NCI-H1105 (cell line): ENCODE measurements at regions not wholly inside any gene's neighbourhood (a gene's known extent, or its start where the extent isn't known, plus 50 kb on each side); places are given as distances from the start of the nearest gene placed in this dataset.
"Not testable (repeated sequence)": the region's sequence is repeated elsewhere in the genome, so short reads cannot be mapped to it uniquely, and the experiment has no call there.

ENCODE experiments used
- DNase-seq: peaks from one replicate; lab custom pipeline; 2025; lab: John Stamatoyannopoulos, UW

DNA sequence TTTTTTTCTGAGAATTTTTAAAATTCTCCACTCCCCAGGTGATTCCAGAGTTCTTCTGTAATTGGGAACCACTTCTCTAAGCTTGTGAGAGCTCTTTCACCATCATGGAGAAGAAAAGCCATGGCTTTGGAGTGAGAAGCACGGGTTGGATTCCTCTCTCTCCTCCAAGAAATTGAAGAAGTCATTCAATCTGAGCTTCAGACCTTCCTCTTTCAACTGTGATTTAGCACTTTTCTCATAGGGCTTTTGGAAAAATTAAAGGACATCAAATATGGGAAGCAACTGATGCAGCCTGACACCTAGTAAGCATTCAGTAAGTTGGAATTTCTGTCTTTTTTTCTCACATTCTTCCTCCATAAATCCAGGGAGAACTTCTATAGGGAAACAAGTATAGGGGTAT, 580.4 kb upstream of the KLF4 start:
- DNase-seq, result no peak

DNA sequence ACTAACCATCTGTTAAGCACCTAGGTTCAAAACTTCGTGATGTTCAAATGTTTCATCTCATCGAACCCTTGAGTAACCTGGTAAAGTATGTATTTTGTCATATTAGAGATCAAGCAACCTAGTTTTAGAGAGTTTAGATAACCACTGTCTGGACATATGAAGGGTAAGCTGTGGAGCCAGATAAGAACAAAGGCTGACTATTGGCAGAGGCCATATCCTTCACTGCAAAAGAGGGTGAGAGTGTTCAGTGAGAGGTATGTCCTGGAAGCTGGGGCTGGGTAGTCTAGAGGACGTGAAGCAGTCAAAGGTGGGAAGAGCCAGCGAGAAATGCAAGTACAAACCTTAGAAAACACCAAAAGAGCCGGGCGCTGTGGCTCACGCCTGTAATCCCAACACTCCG, 573.1 kb upstream of the KLF4 start:
- DNase-seq, result no peak

DNA sequence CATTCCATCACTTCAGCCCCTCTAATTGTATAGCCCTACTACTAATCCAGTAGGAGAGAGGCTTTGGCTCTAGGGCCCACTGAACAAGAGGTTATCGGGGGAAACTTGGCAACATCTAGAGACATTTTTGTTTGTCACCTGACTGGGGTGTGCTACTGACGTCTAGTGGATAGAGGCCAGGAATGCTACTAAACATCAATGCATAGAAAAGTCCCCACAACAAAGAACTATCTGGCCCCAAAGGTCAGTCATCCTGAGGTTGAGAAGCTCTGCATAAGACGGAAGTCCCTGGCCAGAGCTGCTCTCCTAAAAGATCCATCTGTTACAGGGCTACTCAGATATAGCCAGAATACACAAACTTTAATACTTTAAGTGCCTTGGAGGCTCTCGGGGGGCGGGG, 570.6 kb upstream of the KLF4 start:
- no peak for DNase-seq

DNA sequence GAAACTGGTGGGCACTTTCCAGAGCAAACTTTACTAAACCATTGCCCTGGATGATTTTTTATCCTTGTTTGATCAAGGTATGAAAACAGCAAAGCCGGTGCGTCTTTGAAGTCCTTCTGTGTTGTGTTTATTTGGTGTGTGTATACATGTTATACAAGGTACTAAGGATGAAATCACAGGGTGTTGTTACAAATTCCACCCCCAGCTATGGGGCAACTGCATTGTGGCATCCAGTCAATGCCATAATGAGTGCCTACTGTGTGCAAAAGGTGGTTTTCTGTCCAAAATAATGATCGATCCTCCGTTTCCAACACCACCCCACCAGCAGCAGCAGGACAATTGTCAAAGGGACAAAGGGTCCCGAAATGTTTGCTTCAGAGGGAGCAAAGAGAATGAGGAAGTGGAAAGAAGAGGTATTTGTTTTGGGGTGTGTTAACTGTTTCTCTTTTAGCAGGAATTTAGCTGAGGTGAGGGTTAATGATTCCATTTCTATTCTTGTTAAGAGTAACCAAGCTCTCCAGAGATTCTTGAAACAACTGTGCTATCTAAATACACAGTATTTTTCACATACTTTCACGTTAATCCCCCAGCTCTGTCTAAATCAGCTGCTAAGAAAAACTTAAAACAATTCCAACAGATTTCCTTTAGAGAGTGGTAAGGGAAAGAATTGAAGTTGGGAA, 568.7 kb upstream of the KLF4 start:
- no peak for DNase-seq

DNA sequence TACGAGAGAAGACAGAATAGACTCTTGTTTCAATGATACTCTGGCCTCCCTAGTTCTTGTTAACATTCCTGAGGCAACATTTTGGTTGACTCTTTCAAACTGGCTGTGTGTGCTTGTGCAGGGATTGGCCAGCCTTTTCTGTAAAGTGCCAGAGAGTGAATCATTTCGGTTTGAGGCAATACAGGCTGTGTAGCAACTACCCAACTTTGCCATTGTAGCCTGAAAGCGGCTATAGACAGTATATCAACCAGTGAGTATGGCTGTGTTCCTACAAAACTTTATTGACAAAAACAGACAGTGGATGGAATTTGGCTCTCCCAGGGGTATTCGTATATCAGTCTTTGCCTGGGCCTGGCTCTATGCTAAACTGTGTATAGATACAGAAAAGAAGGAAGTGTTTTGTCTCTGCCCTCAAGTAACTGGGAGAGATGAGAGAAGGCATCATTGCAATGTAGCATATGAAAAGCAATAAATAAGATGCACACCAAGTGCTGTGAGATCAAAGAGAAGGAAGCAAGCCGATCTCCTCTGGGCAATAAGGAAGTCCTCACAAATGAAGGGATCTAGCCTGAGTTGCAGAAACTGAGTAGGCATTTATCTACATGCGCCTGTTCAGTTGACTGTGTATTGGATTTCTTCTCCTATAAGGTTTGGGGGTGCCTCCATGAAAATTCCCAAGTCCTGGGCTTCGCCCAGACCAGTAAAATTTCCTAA, 568.0 kb upstream of the KLF4 start:
- no peak for DNase-seq

DNA sequence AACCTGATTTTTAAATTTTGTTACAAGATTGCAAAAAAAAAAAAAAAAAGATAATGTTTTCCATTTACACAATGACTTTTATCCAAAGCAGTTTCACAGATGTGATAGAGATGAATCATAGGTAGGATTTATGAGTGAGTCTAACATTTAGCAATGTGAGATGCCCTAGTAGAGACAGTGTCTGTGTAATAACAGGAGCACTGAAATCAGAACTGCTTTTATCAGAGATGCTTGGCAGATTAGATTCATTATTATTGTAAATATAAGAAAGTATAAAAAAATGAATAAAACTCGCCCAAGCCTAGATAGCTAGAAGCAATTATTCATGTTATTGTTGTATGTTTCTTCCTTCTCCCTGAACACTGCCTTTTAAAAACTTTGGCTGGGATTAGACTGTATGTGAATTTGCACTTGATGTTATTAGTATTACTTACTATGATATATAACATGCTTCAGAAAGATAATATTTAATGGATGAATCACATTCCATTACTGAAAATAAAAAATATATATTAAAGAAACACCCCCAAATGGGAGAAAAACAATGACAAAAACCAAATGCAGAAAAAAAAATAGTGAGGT, 567.3 kb upstream of the KLF4 start:
- DNase-seq, result no peak

DNA sequence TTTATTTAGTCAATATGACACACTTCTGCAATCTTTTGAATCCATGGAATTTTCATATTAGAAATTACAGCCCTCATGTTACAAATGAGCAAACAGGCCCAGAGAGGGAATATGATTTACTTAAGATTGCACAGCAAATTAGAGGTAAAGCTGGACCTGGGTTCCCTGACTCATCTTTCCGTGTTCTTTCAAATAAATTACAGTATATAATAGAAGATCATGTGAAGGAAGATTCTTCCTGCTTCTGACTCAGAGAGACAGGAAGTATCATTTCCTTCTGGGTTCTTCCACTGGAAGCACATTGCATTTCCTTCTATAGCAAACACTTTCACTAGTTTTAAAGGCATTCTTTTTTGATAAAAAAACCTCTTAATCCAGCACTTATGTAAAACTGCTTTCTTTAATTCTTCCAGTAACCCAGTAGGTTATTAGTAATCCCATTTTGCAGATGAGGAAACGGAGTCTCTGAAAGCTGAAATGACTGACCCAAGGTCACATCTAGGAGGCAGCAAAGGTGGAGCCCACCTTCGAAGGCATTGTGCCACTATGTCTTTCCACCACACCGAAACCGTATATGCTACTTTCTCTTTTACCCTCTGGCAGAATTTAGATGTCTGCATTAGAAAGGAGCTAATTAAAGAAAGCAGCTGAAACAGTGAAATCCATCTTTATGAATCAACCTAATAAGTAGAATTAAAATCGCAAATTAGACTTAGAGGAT, 566.7 kb upstream of the KLF4 start:
- no peak for DNase-seq

- no peak for DNase-seq
Measured at GRCh38 chr9:108054131-108054630, 564.6 kb upstream of the KLF4 start.

DNA sequence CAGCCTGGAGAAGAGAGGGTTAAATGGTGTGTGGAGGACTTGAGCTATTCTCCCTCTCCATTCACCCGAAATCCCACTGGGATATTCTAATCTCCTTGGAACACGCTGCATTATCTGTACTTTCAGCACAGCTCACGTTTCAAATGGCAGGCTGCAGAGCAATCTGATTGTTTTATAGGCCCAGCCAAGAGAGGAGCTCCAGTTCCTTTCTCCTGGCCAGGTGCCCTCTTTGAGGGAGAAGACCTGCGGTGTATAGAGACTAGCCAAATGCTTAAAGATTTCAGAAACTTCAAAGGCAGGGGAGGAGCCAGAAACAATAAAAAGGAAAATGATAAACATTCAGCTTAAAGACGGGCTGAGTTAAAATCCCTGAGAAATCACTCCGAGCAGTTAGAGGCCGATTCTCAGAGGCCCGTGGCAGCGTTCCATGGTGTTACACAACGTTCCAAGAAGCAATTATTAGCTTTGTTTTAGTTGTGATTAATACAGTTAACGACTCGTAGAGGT, 564.0 kb upstream of the KLF4 start:
- peak; percentile 13 for DNase-seq

DNA sequence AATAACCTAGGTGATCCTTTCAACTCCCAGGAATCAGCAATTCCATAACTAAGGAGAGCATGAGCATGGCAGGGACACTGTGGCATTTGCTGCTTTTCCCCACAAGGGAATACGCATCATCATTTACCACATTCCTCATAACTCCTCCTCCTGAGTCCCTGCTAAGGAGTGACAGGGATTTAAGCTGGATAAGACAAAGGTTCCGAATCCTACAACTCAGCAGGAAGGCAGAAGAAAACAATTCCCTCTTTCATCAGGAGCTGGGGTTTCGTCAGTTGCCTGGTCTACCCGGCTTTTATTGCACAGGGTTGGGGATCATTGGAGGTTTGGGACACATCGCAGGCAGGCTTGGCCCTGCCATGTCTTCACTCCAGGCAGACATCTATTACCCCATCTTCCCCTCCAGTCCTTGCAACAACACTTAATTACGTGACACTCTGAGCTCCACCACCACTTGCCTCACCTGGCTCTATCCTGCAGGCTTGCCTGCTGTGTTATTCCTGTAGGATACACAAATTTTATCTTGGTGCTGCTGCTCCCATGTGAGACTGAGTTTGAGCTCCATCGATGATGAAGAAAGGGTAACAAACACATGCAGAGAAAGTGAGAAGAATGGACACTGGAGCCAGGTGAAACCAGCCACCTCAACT, 563.0 kb upstream of the KLF4 start:
- DNase-seq, result no peak

DNA sequence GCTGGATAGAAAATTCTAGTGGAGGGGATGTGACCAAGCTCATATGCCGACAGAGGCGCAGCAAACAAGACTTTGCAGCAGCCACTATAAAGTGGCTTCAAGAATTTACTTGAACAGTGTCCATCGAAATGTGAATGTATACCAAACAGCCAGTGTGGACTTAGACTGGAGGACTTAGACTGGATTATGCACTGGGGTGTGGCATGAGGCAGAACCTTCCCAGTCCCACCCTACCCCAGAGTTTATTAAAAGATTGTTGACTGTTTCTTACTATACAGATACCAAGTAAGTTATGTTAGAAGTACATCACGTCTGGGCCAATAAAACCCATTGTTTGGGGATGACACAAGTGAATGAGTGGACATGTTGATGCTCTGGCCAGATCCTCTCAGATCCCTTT, 561.3 kb upstream of the KLF4 start:
- no peak for DNase-seq

DNA sequence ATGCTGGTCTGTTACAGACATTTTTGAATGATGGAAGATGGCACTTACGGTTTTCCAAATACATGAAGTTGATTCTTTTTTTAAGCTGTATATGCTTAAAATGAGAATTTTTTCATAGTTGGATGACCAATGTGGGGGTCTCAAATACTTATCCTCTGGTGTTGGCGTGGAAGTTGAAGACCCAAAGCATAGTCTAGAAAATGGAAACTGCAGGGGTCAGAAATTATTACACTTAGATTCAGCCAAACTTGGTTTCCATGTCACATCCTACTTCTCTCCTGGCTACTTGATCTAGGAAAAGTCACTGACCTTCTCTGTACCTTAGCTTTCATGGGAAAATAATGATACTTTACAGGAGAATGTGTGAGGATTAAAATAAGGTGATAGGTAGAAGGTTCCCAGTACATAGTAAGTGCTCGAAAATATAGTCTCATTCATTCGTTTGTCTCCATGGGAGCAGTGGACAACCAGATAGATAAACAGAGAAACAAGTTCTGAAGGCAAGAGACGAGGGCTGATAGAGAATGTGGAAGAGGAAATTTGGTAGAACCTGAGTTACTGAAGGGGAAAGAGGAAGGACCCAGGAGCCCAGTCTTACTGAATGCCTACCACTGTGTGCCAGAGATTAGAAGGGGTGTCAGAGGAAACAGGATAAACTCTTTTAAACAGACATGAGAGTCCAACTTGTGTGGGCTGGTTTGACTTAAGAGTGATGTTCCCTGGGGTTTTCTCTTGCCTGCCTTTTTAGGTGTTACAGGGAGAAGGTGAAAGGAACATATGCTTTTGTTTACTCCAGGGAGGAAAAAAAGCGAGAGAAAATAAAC, 560.3 kb upstream of the KLF4 start:
- no peak for DNase-seq

DNA sequence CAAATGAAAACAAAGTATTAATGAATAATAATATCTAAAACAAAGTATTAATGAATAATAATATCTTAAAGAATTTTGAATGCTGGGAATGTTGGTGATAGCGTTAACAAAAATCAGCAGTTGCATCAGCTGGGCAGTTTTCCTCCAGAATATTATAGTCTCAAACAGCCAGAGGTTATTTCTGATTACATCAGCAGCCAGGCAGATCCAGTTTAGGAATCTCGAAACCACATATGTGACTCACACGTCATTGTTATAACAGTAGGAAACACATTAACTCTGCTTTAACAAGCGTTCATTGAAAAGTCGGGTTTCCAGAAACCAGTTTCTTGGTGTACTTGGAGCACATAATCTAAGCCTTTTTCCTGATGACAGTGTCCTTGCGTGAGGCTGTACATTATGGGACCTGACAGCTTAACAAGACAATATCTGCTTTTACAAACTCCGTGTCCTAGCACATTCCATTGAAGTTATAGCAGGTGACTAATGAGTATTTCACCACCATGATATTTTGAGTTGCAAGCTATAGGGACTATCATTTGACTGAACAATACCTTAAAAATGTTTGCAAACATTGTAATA, 559.5 kb upstream of the KLF4 start:
- no peak for DNase-seq

DNA sequence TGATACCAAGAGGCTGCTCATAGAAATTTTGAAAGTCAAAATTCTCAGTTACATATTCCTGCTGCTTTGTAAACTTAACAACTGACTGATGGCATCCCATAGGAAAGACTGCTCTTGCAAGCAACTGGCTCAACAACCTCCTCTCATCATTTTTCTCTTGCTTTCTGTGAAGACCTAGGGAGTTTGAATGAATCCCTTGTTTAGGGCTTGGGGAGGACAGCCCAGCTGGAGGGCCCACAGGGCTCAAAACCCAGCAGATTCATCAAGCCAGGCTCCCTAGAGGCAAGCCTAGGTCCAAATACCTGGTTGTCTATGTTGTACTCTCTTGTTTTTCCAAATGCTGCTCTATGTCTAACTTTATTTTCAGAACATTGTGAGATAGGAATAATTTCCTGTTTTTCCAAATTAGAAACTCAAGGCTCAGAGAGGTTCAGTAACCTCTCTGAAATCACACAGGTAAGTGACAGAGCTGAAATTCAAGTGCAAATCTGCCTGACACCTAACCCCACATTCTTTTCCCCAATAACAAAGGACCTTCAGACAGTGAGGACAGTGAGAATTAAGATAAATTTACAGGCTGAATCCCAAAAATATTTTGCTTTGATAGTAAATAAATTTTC, 558.9 kb upstream of the KLF4 start:
- no peak for DNase-seq

- not testable (repeated sequence) for DNase-seq
Measured at GRCh38 chr9:108047777-108048176, 558.2 kb upstream of the KLF4 start.

GRCh38 chr9:108047264-108047663, 557.7 kb upstream of the KLF4 start:
- DNase-seq, result no peak

GRCh38 chr9:108045851-108046250, 556.3 kb upstream of the KLF4 start:
- DNase-seq, result no peak

DNA sequence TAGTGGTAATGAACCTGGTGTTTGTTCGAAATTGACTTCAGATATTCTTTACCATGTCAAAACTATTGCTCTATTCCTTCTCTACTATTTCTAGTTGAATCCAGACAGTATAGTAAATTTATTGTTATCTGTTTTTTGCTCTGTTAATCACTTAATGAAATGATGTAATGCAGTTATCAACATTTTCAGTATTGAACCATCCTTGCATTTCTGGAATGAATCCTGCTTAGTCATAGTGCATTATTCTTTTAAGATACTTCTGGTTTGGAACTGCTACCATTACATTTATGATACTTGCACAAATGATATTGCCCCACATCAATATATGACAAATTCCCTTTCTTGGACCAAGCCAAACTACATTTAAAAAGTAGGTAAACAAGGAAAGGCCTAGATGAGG, 554.0 kb upstream of the KLF4 start:
- no peak for DNase-seq

GRCh38 chr9:108041551-108041950, 552.0 kb upstream of the KLF4 start:
- no peak for DNase-seq

- DNase-seq, result no peak
Measured at GRCh38 chr9:108040783-108041182, 551.2 kb upstream of the KLF4 start.
